ENCODE measurements at regions not wholly inside any gene's neighbourhood (a gene's known extent, or its start where the extent isn't known, plus 50 kb on each side); places are given as distances from the start of the nearest gene placed in this dataset.
A peak's percentile ranks its signal among the peaks of the same experiment; 100 is the strongest.

DNA sequence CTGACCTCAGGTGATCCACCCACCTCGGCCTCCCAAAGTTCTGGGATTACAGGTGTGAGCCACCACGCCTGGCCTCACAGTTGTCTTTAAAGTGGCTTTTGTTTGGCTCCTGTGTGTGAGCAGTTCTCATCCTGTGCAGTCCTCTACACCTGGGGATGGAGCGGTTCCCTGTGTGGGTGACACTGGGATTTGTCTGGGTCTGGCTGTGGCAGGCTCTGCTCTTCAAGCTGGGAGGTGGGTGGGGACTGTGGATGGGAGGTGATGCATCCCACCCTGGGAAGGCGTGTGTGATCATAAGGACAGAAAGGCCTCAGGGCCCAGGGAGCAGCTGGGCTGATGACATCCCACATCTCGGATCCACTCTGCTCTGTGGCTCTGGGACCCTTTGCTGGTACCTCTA, 1266.8 kb downstream of the BRD1 start:
- Histone ChIP-seq H3K27ac (replicated peaks; ENCODE audit: low read length) (no peak overlapping the region), H3K23ac (ENCODE audit: low read depth, low read length, poor library complexity) (no peak overlapping the region), H2BK15ac (ENCODE audit: low read length) (no peak overlapping the region), H3K4me3 (ENCODE audit: low read length in 2 of 2) (no peak overlapping the region), H3K4me1 (ENCODE audit: control insufficient read depth in 2 of 2, insufficient read depth in 1 of 2, low read depth in 1 of 2, low read length in 2 of 2) (peaks cover 4 to 8% of the 10 kb centered on the region in 2 donors), H2BK12ac (ENCODE audit: low read length) (no peak overlapping the region), H2AFZ (ENCODE audit: low read length) (no peak overlapping the region), H2BK5ac (ENCODE audit: low read length) (peak overlapping the region; percentile 6), H3K27me3 (ENCODE audit: control insufficient read depth in 3 of 3, insufficient read depth in 3 of 3, low read depth in 1 of 3, low read length in 3 of 3) (no peaks in the 10 kb centered on the region), H3K4me2 (ENCODE audit: insufficient read depth, low read length, poor library complexity, severe bottlenecking) (no peak overlapping the region), H2AK5ac (ENCODE audit: low read depth, low read length) (no peak overlapping the region), H3K9me3 (replicated peaks in 1 of 2; ENCODE audit: control insufficient read depth in 2 of 2, insufficient read depth in 1 of 2, low read depth in 1 of 2, low read length in 2 of 2) (no peaks in the 10 kb centered on the region), H3K14ac (ENCODE audit: low read length) (no peak overlapping the region), H3K18ac (ENCODE audit: low read length) (peak overlapping the region; percentile 86), H2BK120ac (ENCODE audit: low read depth, low read length) (no peak overlapping the region), H3K4ac (ENCODE audit: low read length) (peak overlapping the region; percentile 91), H3K79me1 (ENCODE audit: low read depth, low read length) (no peaks in the 10 kb centered on the region), H4K8ac (ENCODE audit: low read depth, low read length) (no peak overlapping the region), H3K9ac (ENCODE audit: low read depth, low read length, poor library complexity) (no peak overlapping the region), H4K91ac (ENCODE audit: low read depth, low read length, poor library complexity) (no peak overlapping the region), H3K36me3 (replicated peaks in 1 of 2; ENCODE audit: control insufficient read depth in 2 of 2, insufficient read depth in 2 of 2, low read length in 2 of 2) (no peaks in the 10 kb centered on the region)
- no CpG with 5 or more reads among the region's 5 CpGs for WGBS, 2 donors (ENCODE audit: extremely low coverage in 2 of 2, insufficient read length in 2 of 2, insufficient replicate concordance in 1 of 2)
- DNase-seq (ENCODE audit: low spot score) = no peak

DNA sequence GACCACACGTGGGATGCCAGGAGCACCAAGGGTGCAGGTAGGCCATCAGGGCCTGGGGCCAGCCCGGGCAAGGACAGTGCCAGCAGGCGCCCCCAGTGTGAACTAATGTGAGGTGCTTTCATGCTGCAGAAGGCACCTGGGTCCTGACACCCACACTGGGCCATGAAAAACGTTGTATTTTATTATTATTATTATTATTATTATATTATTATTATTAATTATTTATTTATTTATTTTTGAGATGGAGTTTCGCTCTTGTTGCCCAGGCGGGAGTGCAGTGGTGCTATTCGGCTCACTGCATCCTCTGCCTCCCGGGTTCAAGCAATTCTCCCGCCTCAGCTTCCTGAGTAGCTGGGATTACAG, 1267.3 kb downstream of the BRD1 start:
- Histone ChIP-seq H3K4ac (ENCODE audit: low read length) (peak overlapping the region; percentile 66), H3K27me3 (ENCODE audit: control insufficient read depth in 3 of 3, insufficient read depth in 3 of 3, low read depth in 1 of 3, low read length in 3 of 3) (no peaks in the 10 kb centered on the region), H2AK5ac (ENCODE audit: low read depth, low read length) (no peak overlapping the region), H2BK12ac (ENCODE audit: low read length) (no peak overlapping the region), H3K4me3 (ENCODE audit: low read length in 2 of 2) (no peak overlapping the region), H2BK5ac (ENCODE audit: low read length) (no peak overlapping the region), H2BK120ac (ENCODE audit: low read depth, low read length) (peak overlapping the region; percentile 87), H3K4me2 (ENCODE audit: insufficient read depth, low read length, poor library complexity, severe bottlenecking) (no peak overlapping the region), H3K9ac (ENCODE audit: low read depth, low read length, poor library complexity) (no peak overlapping the region), H3K4me1 (ENCODE audit: control insufficient read depth in 2 of 2, insufficient read depth in 1 of 2, low read depth in 1 of 2, low read length in 2 of 2) (peaks cover 4 to 8% of the 10 kb centered on the region in 2 donors), H4K8ac (ENCODE audit: low read depth, low read length) (no peak overlapping the region), H2BK15ac (ENCODE audit: low read length) (peak overlapping the region; percentile 24), H3K14ac (ENCODE audit: low read length) (no peak overlapping the region), H3K18ac (ENCODE audit: low read length) (no peak overlapping the region), H3K36me3 (replicated peaks in 1 of 2; ENCODE audit: control insufficient read depth in 2 of 2, insufficient read depth in 2 of 2, low read length in 2 of 2) (no peaks in the 10 kb centered on the region), H3K23ac (ENCODE audit: low read depth, low read length, poor library complexity) (no peak overlapping the region), H4K91ac (ENCODE audit: low read depth, low read length, poor library complexity) (no peak overlapping the region), H3K27ac (replicated peaks; ENCODE audit: low read length) (no peak overlapping the region), H3K9me3 (replicated peaks in 1 of 2; ENCODE audit: control insufficient read depth in 2 of 2, insufficient read depth in 1 of 2, low read depth in 1 of 2, low read length in 2 of 2) (no peaks in the 10 kb centered on the region), H3K79me1 (ENCODE audit: low read depth, low read length) (no peaks in the 10 kb centered on the region), H2AFZ (ENCODE audit: low read length) (no peak overlapping the region)
- no CpG with 5 or more reads among the region's 9 CpGs for WGBS, 2 donors (ENCODE audit: extremely low coverage in 2 of 2, insufficient read length in 2 of 2, insufficient replicate concordance in 1 of 2)
- no peak for DNase-seq (ENCODE audit: low spot score)

- H4K91ac ChIP-seq (ENCODE audit: low read depth, low read length, poor library complexity) = no peak overlapping the region
- H2BK5ac ChIP-seq (ENCODE audit: low read length) = no peak overlapping the region
- H3K4ac ChIP-seq (ENCODE audit: low read length) = peak overlapping the region; percentile 66
- H3K9ac ChIP-seq (ENCODE audit: low read depth, low read length, poor library complexity) = no peak overlapping the region
- H3K4me3 ChIP-seq (ENCODE audit: low read length in 2 of 2) = no peak overlapping the region
- H2AK5ac ChIP-seq (ENCODE audit: low read depth, low read length) = no peak overlapping the region
- H3K4me2 ChIP-seq (ENCODE audit: insufficient read depth, low read length, poor library complexity, severe bottlenecking) = no peak overlapping the region
- no peak overlapping the region for H3K14ac ChIP-seq (ENCODE audit: low read length)
- no peaks in the 10 kb centered on the region for H3K27me3 ChIP-seq (ENCODE audit: control insufficient read depth in 3 of 3, insufficient read depth in 3 of 3, low read depth in 1 of 3, low read length in 3 of 3)
- H3K23ac ChIP-seq (ENCODE audit: low read depth, low read length, poor library complexity) = peak overlapping the region; percentile 17
- H2BK12ac ChIP-seq (ENCODE audit: low read length) = no peak overlapping the region
- no peaks in the 10 kb centered on the region for H3K36me3 ChIP-seq (replicated peaks in 1 of 2; ENCODE audit: control insufficient read depth in 2 of 2, insufficient read depth in 2 of 2, low read length in 2 of 2)
- no peaks in the 10 kb centered on the region for H3K9me3 ChIP-seq (replicated peaks in 1 of 2; ENCODE audit: control insufficient read depth in 2 of 2, insufficient read depth in 1 of 2, low read depth in 1 of 2, low read length in 2 of 2)
- peaks cover 1% of the 10 kb centered on the region for H3K79me1 ChIP-seq (ENCODE audit: low read depth, low read length)
- peak overlapping the region; percentile 24 for H2BK15ac ChIP-seq (ENCODE audit: low read length)
- H3K4me1 ChIP-seq (ENCODE audit: control insufficient read depth in 2 of 2, insufficient read depth in 1 of 2, low read depth in 1 of 2, low read length in 2 of 2) = peaks cover 4 to 8% of the 10 kb centered on the region in 2 donors
- DNase-seq (ENCODE audit: low spot score) = no peak
- H2BK120ac ChIP-seq (ENCODE audit: low read depth, low read length) = peak overlapping the region; percentile 87
- no CpG with 5 or more reads among the region's 38 CpGs for WGBS, 2 donors (ENCODE audit: extremely low coverage in 2 of 2, insufficient read length in 2 of 2, insufficient replicate concordance in 1 of 2)
- no peak overlapping the region for H3K27ac ChIP-seq (replicated peaks; ENCODE audit: low read length)
- no peak overlapping the region for H4K8ac ChIP-seq (ENCODE audit: low read depth, low read length)
- peak overlapping the region; percentile 76 for H3K18ac ChIP-seq (ENCODE audit: low read length)
- no peak overlapping the region for H2AFZ ChIP-seq (ENCODE audit: low read length)
These were observed 1267.9 kb downstream of the BRD1 start for GRCh38 chr22:48559647-48560388.

GRCh38 chr22:48558606-48559402, 1268.9 kb downstream of the BRD1 start:
- H2BK15ac ChIP-seq (ENCODE audit: low read length) = peak overlapping the region; percentile 58
- H3K23ac ChIP-seq (ENCODE audit: low read depth, low read length, poor library complexity) = no peak overlapping the region
- no peaks in the 10 kb centered on the region for H3K9me3 ChIP-seq (replicated peaks in 1 of 2; ENCODE audit: control insufficient read depth in 2 of 2, insufficient read depth in 1 of 2, low read depth in 1 of 2, low read length in 2 of 2)
- no peak overlapping the region for H2BK120ac ChIP-seq (ENCODE audit: low read depth, low read length)
- no peak overlapping the region for H2AK5ac ChIP-seq (ENCODE audit: low read depth, low read length)
- WGBS, 2 donors (ENCODE audit: extremely low coverage in 2 of 2, insufficient read length in 2 of 2, insufficient replicate concordance in 1 of 2) = no CpG with 5 or more reads among the region's 25 CpGs
- DNase-seq (ENCODE audit: low spot score) = no peak
- no peak overlapping the region for H3K27ac ChIP-seq (replicated peaks; ENCODE audit: low read length)
- no peaks in the 10 kb centered on the region for H3K27me3 ChIP-seq (ENCODE audit: control insufficient read depth in 3 of 3, insufficient read depth in 3 of 3, low read depth in 1 of 3, low read length in 3 of 3)
- H3K4me1 ChIP-seq (ENCODE audit: control insufficient read depth in 2 of 2, insufficient read depth in 1 of 2, low read depth in 1 of 2, low read length in 2 of 2) = peaks cover 4 to 8% of the 10 kb centered on the region in 2 donors
- H3K4me3 ChIP-seq (ENCODE audit: low read length in 2 of 2) = no peak overlapping the region
- no peak overlapping the region for H3K9ac ChIP-seq (ENCODE audit: low read depth, low read length, poor library complexity)
- no peak overlapping the region for H3K18ac ChIP-seq (ENCODE audit: low read length)
- no peak overlapping the region for H2BK12ac ChIP-seq (ENCODE audit: low read length)
- H3K79me1 ChIP-seq (ENCODE audit: low read depth, low read length) = peaks cover 2% of the 10 kb centered on the region
- H3K36me3 ChIP-seq (replicated peaks in 1 of 2; ENCODE audit: control insufficient read depth in 2 of 2, insufficient read depth in 2 of 2, low read length in 2 of 2) = no peaks in the 10 kb centered on the region
- no peak overlapping the region for H3K4ac ChIP-seq (ENCODE audit: low read length)
- no peak overlapping the region for H3K4me2 ChIP-seq (ENCODE audit: insufficient read depth, low read length, poor library complexity, severe bottlenecking)
- no peak overlapping the region for H2BK5ac ChIP-seq (ENCODE audit: low read length)
- H4K8ac ChIP-seq (ENCODE audit: low read depth, low read length) = no peak overlapping the region
- no peak overlapping the region for H3K14ac ChIP-seq (ENCODE audit: low read length)
- no peak overlapping the region for H2AFZ ChIP-seq (ENCODE audit: low read length)
- no peak overlapping the region for H4K91ac ChIP-seq (ENCODE audit: low read depth, low read length, poor library complexity)
